Osteoblast (primary cell): ENCODE measurements at regions not wholly inside any gene's neighbourhood (a gene's known extent, or its start where the extent isn't known, plus 50 kb on each side); places are given as distances from the start of the nearest gene placed in this dataset.
A peak's percentile ranks its signal among the peaks of the same experiment; 100 is the strongest.

ENCODE experiments used
- DNase-seq: peaks from one replicate; pipeline ENCODE4 v3.0.0; 2011; ENCODE audit warnings: low spot score, mixed read lengths; ENCODE audit not compliant: insufficient read length; ENCODE audit errors: missing footprints
- H2AFZ ChIP-seq: 2 replicates; pipeline ENCODE4 v1.6.0; 2011; ENCODE audit warnings: mild to moderate bottlenecking, low read length
- H3K27ac ChIP-seq: 2 replicates; pipeline ENCODE4 v1.5.1; 2011; ENCODE audit warnings: mild to moderate bottlenecking, low read depth, low read length, moderate library complexity
- H3K27me3 ChIP-seq: 2 replicates; pipeline ENCODE4 v1.6.0; 2012; ENCODE audit warnings: mild to moderate bottlenecking, control low read depth, inconsistent platforms, low read length, moderate library complexity; ENCODE audit not compliant: insufficient read depth
- H3K36me3 ChIP-seq: 2 replicates; pipeline ENCODE4 v1.5.1; 2011; ENCODE audit warnings: mild to moderate bottlenecking, low read length, control low read depth, moderate library complexity; ENCODE audit not compliant: insufficient read depth
- H3K4me1 ChIP-seq: 2 replicates; pipeline ENCODE4 v1.5.1; 2011; ENCODE audit warnings: mild to moderate bottlenecking, low read length, control low read depth, moderate library complexity; ENCODE audit not compliant: insufficient read depth
- H3K4me2 ChIP-seq: 2 replicates; pipeline ENCODE4 v1.6.0; 2011; ENCODE audit warnings: mild to moderate bottlenecking, low read length; ENCODE audit not compliant: insufficient read depth
- H3K4me3 ChIP-seq: fragments of 200-600 bp; sonication (generic); 3 replicates; pipeline ENCODE4 v1.5.1; 2012; ENCODE audit warnings: mild to moderate bottlenecking, low read length, inconsistent platforms; ENCODE audit not compliant: insufficient read depth
- H3K79me2 ChIP-seq: 2 replicates; pipeline ENCODE4 v1.6.0; 2012; ENCODE audit warnings: mild to moderate bottlenecking, low read length, control low read depth, inconsistent platforms; ENCODE audit not compliant: insufficient read depth
- H3K9me3 ChIP-seq: 2 replicates; pipeline ENCODE4 v1.5.1; 2011; ENCODE audit warnings: low read depth, low read length, control low read depth
- H4K20me1 ChIP-seq: 2 replicates; pipeline ENCODE4 v1.6.0; 2012; ENCODE audit warnings: mild to moderate bottlenecking, low read length, control low read depth; ENCODE audit not compliant: insufficient read depth
- CTCF ChIP-seq: IDR thresholded peaks from 2 replicates; pipeline ENCODE4 v1.5.1; 2011; ENCODE audit warnings: mild to moderate bottlenecking, low read depth, low read length, moderate library complexity; ENCODE audit errors: extremely low read depth

- Histone ChIP-seq H4K20me1 (no peaks in the 10 kb centered on the region), H3K4me1 (peaks cover 18% of the 10 kb centered on the region), H3K4me2 (no peak overlapping the region), H2AFZ (no peak overlapping the region), H3K79me2 (no peaks in the 10 kb centered on the region), H3K36me3 (no peaks in the 10 kb centered on the region), H3K4me3 (no peak overlapping the region), H3K9me3 (no peaks in the 10 kb centered on the region), H3K27me3 (no peaks in the 10 kb centered on the region), H3K27ac (no peak overlapping the region)
- no peak for DNase-seq
- no peak for TF ChIP-seq CTCF
These were observed 145.7 kb downstream of the SOX4 start for GRCh38 chr6:21739241-21739640.

GRCh38 chr6:21739838-21740237, 146.3 kb downstream of the SOX4 start:
- no peak overlapping the region for H3K4me3 ChIP-seq
- peaks cover 18% of the 10 kb centered on the region for H3K4me1 ChIP-seq
- H3K36me3 ChIP-seq, result no peaks in the 10 kb centered on the region
- no peaks in the 10 kb centered on the region for H4K20me1 ChIP-seq
- H3K27ac ChIP-seq, result no peak overlapping the region
- no peak overlapping the region for H3K4me2 ChIP-seq
- no peaks in the 10 kb centered on the region for H3K79me2 ChIP-seq
- H2AFZ ChIP-seq, result no peak overlapping the region
- no peaks in the 10 kb centered on the region for H3K9me3 ChIP-seq
- DNase-seq, result no peak
- H3K27me3 ChIP-seq, result no peaks in the 10 kb centered on the region
- TF ChIP-seq CTCF, result no peak

- Histone ChIP-seq H3K4me3 (no peak overlapping the region), H4K20me1 (no peaks in the 10 kb centered on the region), H3K36me3 (no peaks in the 10 kb centered on the region), H3K9me3 (no peaks in the 10 kb centered on the region), H3K27me3 (no peaks in the 10 kb centered on the region), H3K27ac (peak overlapping the region; percentile 47), H3K4me1 (peaks cover 18% of the 10 kb centered on the region), H3K79me2 (no peaks in the 10 kb centered on the region), H2AFZ (no peak overlapping the region), H3K4me2 (no peak overlapping the region)
- no peak for TF ChIP-seq CTCF
- no peak for DNase-seq
These were observed 147.0 kb downstream of the SOX4 start for GRCh38 chr6:21740376-21741124.

GRCh38 chr6:21741221-21742109, 147.9 kb downstream of the SOX4 start:
- no peaks in the 10 kb centered on the region for H3K9me3 ChIP-seq
- H3K4me1 ChIP-seq, result peaks cover 18% of the 10 kb centered on the region
- peak overlapping the region; percentile 62 for H2AFZ ChIP-seq
- no peak for DNase-seq
- H3K27ac ChIP-seq, result peak overlapping the region; percentile 47
- TF ChIP-seq CTCF, result no peak
- H3K27me3 ChIP-seq, result no peaks in the 10 kb centered on the region
- no peaks in the 10 kb centered on the region for H3K79me2 ChIP-seq
- no peak overlapping the region for H3K4me3 ChIP-seq
- peak overlapping the region; percentile 39 for H3K4me2 ChIP-seq
- H3K36me3 ChIP-seq, result no peaks in the 10 kb centered on the region
- no peaks in the 10 kb centered on the region for H4K20me1 ChIP-seq
